Neural cell (in vitro differentiated cells): ENCODE measurements at regions not wholly inside any gene's neighbourhood (a gene's known extent, or its start where the extent isn't known, plus 50 kb on each side); places are given as distances from the start of the nearest gene placed in this dataset.

Source experiments
- CTCF ChIP-seq: fragments of 450-650 bp; IDR thresholded peaks from 2 replicates; pipeline ENCODE4 v1.5.1; 2014; ENCODE audit warnings: antibody characterized with exemption, mild to moderate bottlenecking, moderate library complexity; ENCODE audit not compliant: poor library complexity, severe bottlenecking
- REST ChIP-seq: IDR thresholded peaks from 2 replicates; pipeline ENCODE4 v1.6.1; 2012; ENCODE audit warnings: borderline replicate concordance

DNA sequence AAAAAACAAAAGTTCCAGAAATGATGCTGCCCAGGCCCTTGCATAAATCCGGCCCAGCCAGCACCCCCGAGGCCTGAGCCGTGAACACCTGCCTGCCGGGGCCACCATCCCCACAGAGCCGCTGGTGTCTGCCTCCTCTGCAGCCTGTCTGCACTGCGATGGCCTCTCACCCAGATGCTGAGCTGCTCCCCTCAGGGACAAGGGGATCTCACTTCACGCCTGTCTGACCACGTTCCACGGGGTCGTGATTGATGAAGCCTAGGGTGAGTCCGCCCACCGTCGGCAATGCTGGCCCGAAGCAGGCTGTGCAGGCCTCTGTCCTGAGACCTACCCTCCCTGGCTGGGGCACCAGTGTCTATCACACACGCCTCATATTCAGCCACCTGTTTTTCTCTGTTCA, 444.2 kb downstream of the EIPR1 start:
- TF ChIP-seq REST, result no peak
- no peak for TF ChIP-seq CTCF
